Thoracic aorta (tissue), 2 donors: ENCODE measurements at regions not wholly inside any gene's neighbourhood (a gene's known extent, or its start where the extent isn't known, plus 50 kb on each side); places are given as distances from the start of the nearest gene placed in this dataset.

Experiments used
- ATAC-seq: fragments of 150-250 bp; one replicate; pipeline ENCODE4 v1.8.0; 2017; ENCODE audit warnings: low read depth; ENCODE audit not compliant: insufficient number of reproducible peaks, low FRiP score
- DNase-seq: peaks from one replicate; pipeline ENCODE4 v3.0.0-alpha.2; 2020; ENCODE audit warnings: low spot score
- H3K27ac ChIP-seq, 2 donors: fragments of 200-600 bp; sonication (generic); 1 replicate in 1 of 2; 2 replicates in 1 of 2; pipeline ENCODE4 v1.5.1; 2016; ENCODE audit warnings: mild to moderate bottlenecking in 2 of 2, moderate library complexity in 2 of 2
- H3K27me3 ChIP-seq: fragments of 200-600 bp; sonication (generic); replicated peaks from 2 replicates; pipeline ENCODE4 v1.6.0; 2016; ENCODE audit warnings: mild to moderate bottlenecking; ENCODE audit not compliant: insufficient read depth
- H3K36me3 ChIP-seq: fragments of 200-600 bp; sonication (generic); one replicate; pipeline ENCODE4 v1.5.1; 2016
- H3K4me1 ChIP-seq, 2 donors: fragments of 200-600 bp; sonication (generic); 1 replicate in 1 of 2; 2 replicates in 1 of 2; pipeline versions ENCODE4 v1.5.1 to v1.6.0; 2016; ENCODE audit warnings: low read depth in 2 of 2, mild to moderate bottlenecking in 1 of 2; ENCODE audit not compliant: control insufficient read depth in 1 of 2
- H3K4me3 ChIP-seq: fragments of 200-600 bp; sonication (generic); 2 replicates; pipeline ENCODE4 v1.5.1; 2016; ENCODE audit warnings: mild to moderate bottlenecking
- H3K9me3 ChIP-seq: fragments of 200-600 bp; sonication (generic); 2 replicates; pipeline ENCODE4 v1.5.1; 2016
- CTCF ChIP-seq: fragments of 200-600 bp; sonication (generic); IDR thresholded peaks from one replicate; pipeline ENCODE4 v1.5.1; 2019; ENCODE audit warnings: antibody characterized with exemption

DNA sequence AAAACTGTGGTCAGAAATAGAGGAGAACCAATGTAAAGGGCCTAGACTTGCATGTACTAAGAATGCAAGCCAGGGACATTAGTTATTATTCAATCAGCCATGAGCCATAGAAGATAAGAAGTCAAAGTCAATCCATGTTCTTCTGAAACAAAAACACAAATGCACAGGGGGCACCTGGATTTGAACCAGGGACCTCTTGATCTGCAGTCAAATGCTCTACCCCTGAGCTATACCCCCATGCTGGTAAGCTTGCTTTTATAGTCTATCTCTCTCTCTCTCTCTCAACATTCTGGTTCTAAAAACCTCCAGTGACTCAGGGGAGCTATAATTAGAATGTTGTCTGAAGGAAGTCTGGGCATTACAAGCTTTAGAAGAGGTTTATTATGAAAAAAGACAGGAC, 85.6 kb upstream of the ACP3 start:
- Histone ChIP-seq H3K4me1 (peaks cover 0 to 16% of the 10 kb centered on the region in 2 donors), H3K27me3 (no peaks in the 10 kb centered on the region), H3K36me3 (no peaks in the 10 kb centered on the region), H3K9me3 (no peaks in the 10 kb centered on the region), H3K27ac (peak overlapping the region; percentile 11 to 53), H3K4me3 (no peak overlapping the region)
- no peak for TF ChIP-seq CTCF
- ATAC-seq = peak; percentile 62
- no peak for DNase-seq

- H3K27ac ChIP-seq = peak overlapping the region; percentile 11 to 53
- ATAC-seq = no peak
- TF ChIP-seq CTCF = no peak
Observed at GRCh38 chr3:132232231-132232792, 84.9 kb upstream of the ACP3 start.

DNA sequence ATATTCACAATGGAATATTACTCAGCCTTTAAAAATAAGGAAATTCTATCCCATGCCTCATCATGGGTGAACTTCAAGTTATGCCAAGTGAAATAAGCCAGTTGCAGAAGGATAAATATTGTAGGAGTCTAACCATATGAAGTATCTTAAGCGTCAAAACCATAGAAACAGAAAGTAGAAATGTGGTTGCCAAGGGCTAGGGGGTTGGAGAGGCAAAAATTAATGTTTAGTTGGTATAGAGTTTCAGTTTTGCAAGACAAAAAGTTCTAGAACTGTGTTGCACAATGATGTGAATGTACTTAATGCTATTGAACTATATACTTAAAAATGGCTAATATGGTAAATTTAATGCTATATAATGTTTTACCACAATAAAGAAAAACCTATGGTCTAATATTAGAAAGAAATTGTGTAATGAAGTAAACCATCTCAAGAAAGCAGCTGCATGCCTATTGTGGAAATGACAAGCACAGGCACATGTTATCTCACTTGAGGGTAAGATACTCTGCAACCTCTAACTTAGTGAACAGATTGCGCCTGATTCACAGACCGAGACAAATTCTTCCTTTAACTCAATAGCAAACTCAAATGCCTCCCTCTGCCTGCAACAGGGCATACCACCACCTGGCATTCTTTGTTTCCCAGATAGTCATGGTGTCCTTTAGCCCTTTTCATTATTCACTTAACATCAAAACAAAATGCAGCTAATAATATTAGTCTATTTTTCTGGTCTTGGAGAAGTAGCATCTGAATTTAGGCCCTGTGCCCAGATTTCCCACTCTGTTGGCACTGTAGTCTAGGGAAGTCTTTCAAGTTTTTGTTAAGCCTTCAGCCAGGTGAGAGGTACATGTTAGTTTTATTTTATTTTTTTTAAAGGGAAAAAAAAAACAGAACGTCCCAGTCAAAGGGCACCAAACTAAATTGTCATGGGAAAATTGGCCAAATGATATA, 80.2 kb upstream of the ACP3 start:
- Histone ChIP-seq H3K4me3 (no peak overlapping the region), H3K27ac (no peak overlapping the region), H3K9me3 (no peaks in the 10 kb centered on the region), H3K36me3 (no peaks in the 10 kb centered on the region), H3K27me3 (no peaks in the 10 kb centered on the region), H3K4me1 (peaks cover 0 to 12% of the 10 kb centered on the region in 2 donors)
- ATAC-seq (no peak), DNase-seq (no peak)
- no peak for TF ChIP-seq CTCF

More at GRCh38 chr3:132232231-132232792, 84.9 kb upstream of the ACP3 start:
- Histone ChIP-seq H3K27me3 (no peaks in the 10 kb centered on the region), H3K4me1 (peaks cover 0 to 16% of the 10 kb centered on the region in 2 donors), H3K36me3 (no peaks in the 10 kb centered on the region), H3K9me3 (no peaks in the 10 kb centered on the region), H3K4me3 (no peak overlapping the region)
- no peak for DNase-seq

DNA sequence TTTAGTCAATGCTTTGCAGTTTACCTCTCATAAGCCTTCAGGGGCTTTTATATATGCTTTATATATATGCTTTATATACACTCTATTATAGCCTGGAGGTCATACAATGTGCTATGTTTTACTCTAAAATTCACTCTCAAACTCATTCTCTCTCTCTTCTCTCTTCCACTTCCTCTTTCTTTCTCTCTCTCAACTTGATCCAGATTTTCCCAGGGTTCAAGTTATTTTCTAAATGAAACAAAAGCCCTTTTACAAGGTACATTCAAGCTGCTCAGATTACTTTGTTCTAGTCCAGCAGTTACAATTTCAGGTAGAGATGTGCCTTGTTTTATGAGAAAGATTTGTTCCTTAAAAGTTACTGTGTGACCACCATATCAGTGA, 79.6 kb upstream of the ACP3 start:
- Histone ChIP-seq H3K9me3 (no peaks in the 10 kb centered on the region), H3K4me3 (no peak overlapping the region), H3K36me3 (no peaks in the 10 kb centered on the region), H3K27ac (no peak overlapping the region), H3K4me1 (peaks cover 0 to 5% of the 10 kb centered on the region in 2 donors), H3K27me3 (no peaks in the 10 kb centered on the region)
- DNase-seq = no peak
- ATAC-seq = no peak
- no peak for TF ChIP-seq CTCF

- no peak overlapping the region for H3K27ac ChIP-seq
- H3K27me3 ChIP-seq = no peaks in the 10 kb centered on the region
- no peaks in the 10 kb centered on the region for H3K36me3 ChIP-seq
- ATAC-seq (no peak), DNase-seq (no peak)
- no peak for TF ChIP-seq CTCF
- no peak overlapping the region for H3K4me3 ChIP-seq
- H3K4me1 ChIP-seq = no peaks in the 10 kb centered on the region
- no peaks in the 10 kb centered on the region for H3K9me3 ChIP-seq
Observed at GRCh38 chr3:132239587-132239986, 77.6 kb upstream of the ACP3 start.
